ENCODE measurements at regions not wholly inside any gene's neighbourhood (a gene's known extent, or its start where the extent isn't known, plus 50 kb on each side); places are given as distances from the start of the nearest gene placed in this dataset.

DNA sequence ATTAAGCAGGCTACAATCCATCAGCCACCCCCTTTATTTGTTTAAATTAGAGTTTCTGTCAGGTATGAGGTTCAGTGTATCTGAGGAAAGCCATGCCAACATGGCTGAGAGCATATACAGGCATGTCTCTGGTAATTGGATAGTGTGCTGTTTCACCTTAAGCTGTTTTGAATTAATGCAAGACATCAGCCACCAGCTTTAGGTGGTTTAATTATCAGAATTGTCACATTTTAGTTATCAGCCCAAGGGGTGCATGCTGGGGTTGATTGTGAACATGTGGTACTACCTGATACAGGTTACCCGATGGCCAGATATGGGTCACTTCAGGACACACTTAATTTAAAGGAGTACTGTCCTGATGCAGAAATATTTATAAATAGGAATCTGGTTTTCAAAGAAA, 353.2 kb upstream of the TENM3 start:
- no peak for TF ChIP-seq STAT3 (IDR thresholded peaks at IDR 0.05; ENCODE audit: low read depth, low read length)
- TF ChIP-seq SUZ12 (IDR thresholded peaks at IDR 0.05; ENCODE audit: unreplicated experiment): no peak
- TF ChIP-seq, protein P1, sequence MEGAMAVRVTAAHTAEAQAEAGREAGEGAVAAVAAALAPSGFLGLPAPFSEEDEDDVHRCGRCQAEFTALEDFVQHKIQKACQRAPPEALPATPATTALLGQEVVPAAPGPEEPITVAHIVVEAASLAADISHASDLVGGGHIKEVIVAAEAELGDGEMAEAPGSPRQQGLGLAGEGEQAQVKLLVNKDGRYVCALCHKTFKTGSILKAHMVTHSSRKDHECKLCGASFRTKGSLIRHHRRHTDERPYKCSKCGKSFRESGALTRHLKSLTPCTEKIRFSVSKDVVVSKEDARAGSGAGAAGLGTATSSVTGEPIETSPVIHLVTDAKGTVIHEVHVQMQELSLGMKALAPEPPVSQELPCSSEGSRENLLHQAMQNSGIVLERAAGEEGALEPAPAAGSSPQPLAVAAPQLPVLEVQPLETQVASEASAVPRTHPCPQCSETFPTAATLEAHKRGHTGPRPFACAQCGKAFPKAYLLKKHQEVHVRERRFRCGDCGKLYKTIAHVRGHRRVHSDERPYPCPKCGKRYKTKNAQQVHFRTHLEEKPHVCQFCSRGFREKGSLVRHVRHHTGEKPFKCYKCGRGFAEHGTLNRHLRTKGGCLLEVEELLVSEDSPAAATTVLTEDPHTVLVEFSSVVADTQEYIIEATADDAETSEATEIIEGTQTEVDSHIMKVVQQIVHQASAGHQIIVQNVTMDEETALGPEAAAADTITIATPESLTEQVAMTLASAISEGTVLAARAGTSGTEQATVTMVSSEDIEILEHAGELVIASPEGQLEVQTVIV (IDR thresholded peaks at IDR 0.05; ENCODE audit: borderline replicate concordance, partially characterized antibody): no peak
- no peak for TF ChIP-seq POLR2AphosphoS5 (IDR thresholded peaks at IDR 0.05; ENCODE audit: low read length)
- TF ChIP-seq ZNF24 (IDR thresholded peaks at IDR 0.05): no peak
- TF ChIP-seq EGR1 (IDR thresholded peaks at IDR 0.05; ENCODE audit: borderline replicate concordance in 1 of 2, low read depth in 2 of 2, low read length in 2 of 2): no peak
- TF ChIP-seq PAX5 (IDR thresholded peaks at IDR 0.05; ENCODE audit: borderline replicate concordance, low read depth, low read length): no peak
- TF ChIP-seq, protein P2, sequence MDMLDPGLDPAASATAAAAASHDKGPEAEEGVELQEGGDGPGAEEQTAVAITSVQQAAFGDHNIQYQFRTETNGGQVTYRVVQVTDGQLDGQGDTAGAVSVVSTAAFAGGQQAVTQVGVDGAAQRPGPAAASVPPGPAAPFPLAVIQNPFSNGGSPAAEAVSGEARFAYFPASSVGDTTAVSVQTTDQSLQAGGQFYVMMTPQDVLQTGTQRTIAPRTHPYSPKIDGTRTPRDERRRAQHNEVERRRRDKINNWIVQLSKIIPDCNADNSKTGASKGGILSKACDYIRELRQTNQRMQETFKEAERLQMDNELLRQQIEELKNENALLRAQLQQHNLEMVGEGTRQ (IDR thresholded peaks at IDR 0.05; ENCODE audit: borderline replicate concordance, low read depth, low read length): no peak
- no peak for TF ChIP-seq BRCA1 (IDR thresholded peaks at IDR 0.05; ENCODE audit: low read depth, low read length)
- no peaks in the 10 kb centered on the region for H3K36me3 ChIP-seq (ENCODE audit: control insufficient read depth in 2 of 2, insufficient read depth in 2 of 2, low read length in 1 of 2)
- no peak overlapping the region for H3K27ac ChIP-seq (ENCODE audit: control insufficient read depth, insufficient read depth)
- H3K79me2 ChIP-seq (ENCODE audit: control insufficient read depth, insufficient read depth, low read length): no peaks in the 10 kb centered on the region
- ChIA-PET RAD21 (ENCODE audit: unreplicated experiment) (no interaction called here), SMC1A (ENCODE audit: uncharacterized antibody, unreplicated experiment) (interaction anchor here (0.9 kb wide), 1 partner anchor 132 kb away, joined by 3 read pairs; no protein-coding TSS in a partner anchor), POLR2A (no interaction called here), CTCF (no interaction called here)
- ATAC-seq (no peak), DNase-seq (ENCODE audit: low read depth, low spot score) (no peak), FAIRE-seq (no peak)
- H2AFZ ChIP-seq (ENCODE audit: control insufficient read depth, low read depth, low read length): no peak overlapping the region
- no peaks in the 10 kb centered on the region for H4K20me1 ChIP-seq (ENCODE audit: control insufficient read depth, insufficient read depth)
- no peaks in the 10 kb centered on the region for H3K27me3 ChIP-seq (replicated peaks in 1 of 2; ENCODE audit: control insufficient read depth in 2 of 2, insufficient read depth in 2 of 2, low read length in 1 of 2)
- no peak overlapping the region for H3K9ac ChIP-seq (ENCODE audit: control insufficient read depth, insufficient read depth, low read length)
- no peak overlapping the region for H3K4me3 ChIP-seq
- H3K9me3 ChIP-seq (replicated peaks; ENCODE audit: control insufficient read depth, insufficient read depth, low read length): no peaks in the 10 kb centered on the region
- H3K4me1 ChIP-seq (ENCODE audit: control insufficient read depth, insufficient read depth, low read length): no peaks in the 10 kb centered on the region
- no TSS peak for BruUV-seq (replicated peaks)
- WGBS (ENCODE audit: insufficient coverage, insufficient replicate concordance, low lambda C conversion rate, missing lambda C conversion rate): 60% methylated on average over 1 of the region's 1 CpG
- in situ Hi-C loops (cut with MboI): no loop called here
- no peak overlapping the region for H3K4me2 ChIP-seq (ENCODE audit: control insufficient read depth, insufficient read depth)
- intact Hi-C loops (cut with micrococcal nuclease; ENCODE audit: unreplicated experiment): no loop called here

Measured in GM12878 (cell line).